Neural cell (in vitro differentiated cells): ENCODE measurements at regions not wholly inside any gene's neighbourhood (a gene's known extent, or its start where the extent isn't known, plus 50 kb on each side); places are given as distances from the start of the nearest gene placed in this dataset.

Source experiments
- H2AFZ ChIP-seq: fragments of 200-600, 300-800 bp; sonication (generic), shearing (Covaris generic); 2 replicates; pipeline ENCODE4 v1.6.0; 2014; ENCODE audit warnings: low read depth, mild to moderate bottlenecking, antibody characterized with exemption, low read length, moderate library complexity
- H3F3A ChIP-seq: fragments of 200-600 bp; shearing (Covaris generic); 2 replicates; pipeline ENCODE4 v1.6.1; 2016; ENCODE audit warnings: mild to moderate bottlenecking, moderate library complexity, mixed read lengths, antibody characterized with exemption, low read length; ENCODE audit not compliant: insufficient read depth, poor library complexity, severe bottlenecking
- H3K27ac ChIP-seq: fragments of 200-600, 300-800 bp; sonication (generic), shearing (Covaris generic); 2 replicates; pipeline ENCODE4 v1.5.1; 2014; ENCODE audit warnings: mild to moderate bottlenecking, low read length, moderate library complexity
- H3K27me3 ChIP-seq: fragments of 300-800, 200-600 bp; sonication (generic), shearing (Covaris generic); 2 replicates; pipeline ENCODE4 v1.6.0; 2014; ENCODE audit warnings: mild to moderate bottlenecking, low read depth, low read length, moderate library complexity; ENCODE audit not compliant: insufficient read depth
- H3K36me3 ChIP-seq: fragments of 300-800, 200-600 bp; sonication (generic), shearing (Covaris generic); 2 replicates; pipeline ENCODE4 v1.5.1; 2014; ENCODE audit warnings: mild to moderate bottlenecking, antibody characterized with exemption, low read length, moderate library complexity; ENCODE audit not compliant: insufficient read depth
- H3K4me2 ChIP-seq: fragments of 300-800, 200-600 bp; sonication (generic), shearing (Covaris generic); 2 replicates; pipeline ENCODE4 v1.6.0; 2014; ENCODE audit warnings: mild to moderate bottlenecking, low read length
- H3K4me3 ChIP-seq: fragments of 300-800, 200-600 bp; sonication (generic), shearing (Covaris generic); 2 replicates; pipeline ENCODE4 v1.5.1; 2014; ENCODE audit warnings: mild to moderate bottlenecking, low read length, moderate library complexity
- H3K79me2 ChIP-seq: fragments of 200-600 bp; shearing (Covaris generic); replicated peaks from 2 replicates; pipeline ENCODE4 v1.6.0; 2014; ENCODE audit warnings: mild to moderate bottlenecking, low read length, moderate library complexity; ENCODE audit not compliant: insufficient read depth
- H3K9ac ChIP-seq: fragments of 300-800, 200-600 bp; sonication (generic), shearing (Covaris generic); 2 replicates; pipeline ENCODE4 v1.6.1; 2016; ENCODE audit warnings: mild to moderate bottlenecking, low read length, mixed read lengths
- H3K9me2 ChIP-seq: fragments of 200-600 bp; shearing (Covaris generic); 2 replicates; pipeline ENCODE4 v1.6.1; 2016; ENCODE audit warnings: mild to moderate bottlenecking, low read length, mixed read lengths; ENCODE audit not compliant: insufficient read depth
- H3K9me3 ChIP-seq: fragments of 200-600, 300-800 bp; sonication (generic), shearing (Covaris generic); 2 replicates; pipeline ENCODE4 v1.6.1; 2016; ENCODE audit warnings: mild to moderate bottlenecking, mixed run types, low read length, moderate library complexity, mixed read lengths
- H4K20me1 ChIP-seq: fragments of 200-600 bp; shearing (Covaris generic); 2 replicates; pipeline ENCODE4 v1.6.1; 2016; ENCODE audit warnings: mild to moderate bottlenecking, mixed run types; ENCODE audit not compliant: insufficient read depth
- EP300 ChIP-seq: fragments of 450-650 bp; conservative IDR thresholded peaks from 2 replicates; pipeline ENCODE4 v1.6.1; 2014; ENCODE audit warnings: antibody characterized with exemption, mild to moderate bottlenecking, moderate library complexity; ENCODE audit not compliant: poor library complexity, severe bottlenecking
- EZH2 ChIP-seq: fragments of 200-600, 300-800 bp; shearing (Covaris generic), sonication (generic); IDR thresholded peaks from 2 replicates; pipeline ENCODE4 v1.6.1; 2014; ENCODE audit warnings: antibody characterized with exemption, low read length, borderline replicate concordance, mild to moderate bottlenecking; ENCODE audit not compliant: insufficient read depth, poor library complexity, severe bottlenecking
- MXI1 ChIP-seq: fragments of 450-650 bp; conservative IDR thresholded peaks from 2 replicates; pipeline ENCODE4 v1.6.1; 2014; ENCODE audit warnings: antibody characterized with exemption, mild to moderate bottlenecking; ENCODE audit not compliant: poor library complexity, severe bottlenecking
- POLR2AphosphoS5 ChIP-seq: IDR thresholded peaks from 2 replicates; pipeline ENCODE4 v1.6.1; 2012
- RAD21 ChIP-seq: fragments of 450-650 bp; conservative IDR thresholded peaks from 2 replicates; pipeline ENCODE4 v1.6.1; 2014; ENCODE audit warnings: antibody characterized with exemption, mild to moderate bottlenecking, moderate library complexity
- SMC3 ChIP-seq: fragments of 450-650 bp; conservative IDR thresholded peaks from 2 replicates; pipeline ENCODE4 v1.6.1; 2014; ENCODE audit warnings: antibody characterized with exemption, mild to moderate bottlenecking, moderate library complexity; ENCODE audit not compliant: poor library complexity
- TAF1 ChIP-seq: IDR thresholded peaks from 2 replicates; pipeline ENCODE4 v1.6.1; 2012; ENCODE audit warnings: low read depth
- TF ChIP-seq, protein P1 (sequence below): IDR thresholded peaks from 2 replicates; pipeline ENCODE4 v1.6.1; 2012; ENCODE audit warnings: borderline replicate concordance
- TF ChIP-seq, protein P2 (sequence below): fragments of 450-650 bp; IDR thresholded peaks from 2 replicates; pipeline ENCODE4 v1.5.1; 2014; ENCODE audit warnings: antibody characterized with exemption, mild to moderate bottlenecking, moderate library complexity; ENCODE audit not compliant: poor library complexity, severe bottlenecking

DNA sequence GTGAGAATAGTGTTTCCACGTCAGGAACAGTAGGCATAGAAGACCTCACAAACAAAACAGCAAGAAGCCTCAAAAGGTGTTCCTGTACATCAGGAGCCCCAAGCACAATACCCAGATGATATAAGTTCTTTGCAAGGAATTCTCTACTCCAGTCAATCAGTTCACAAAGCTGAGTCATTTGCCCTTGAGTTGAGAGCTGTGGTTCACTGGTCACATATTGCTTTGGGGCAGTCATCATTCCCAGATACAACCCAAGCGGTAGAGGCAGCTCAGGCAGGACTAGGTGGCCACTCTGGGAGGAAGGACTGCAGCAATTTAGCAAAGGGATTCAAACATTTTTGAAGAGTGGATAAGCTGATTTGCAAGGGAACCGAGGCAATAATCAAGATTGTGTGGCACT is 551.5 kb upstream of the ZFP42 start:
- Histone ChIP-seq H3K27me3 (no peaks in the 10 kb centered on the region), H3K4me3 (no peak overlapping the region), H3K4me2 (no peak overlapping the region), H3K9me2 (no peaks in the 10 kb centered on the region), H3K27ac (no peak overlapping the region), H3F3A (no peaks in the 10 kb centered on the region), H2AFZ (no peak overlapping the region), H3K9me3 (no peaks in the 10 kb centered on the region), H3K36me3 (no peaks in the 10 kb centered on the region), H3K79me2 (no peaks in the 10 kb centered on the region), H4K20me1 (no peaks in the 10 kb centered on the region), H3K9ac (no peak overlapping the region)
- TF ChIP-seq, protein P1, sequence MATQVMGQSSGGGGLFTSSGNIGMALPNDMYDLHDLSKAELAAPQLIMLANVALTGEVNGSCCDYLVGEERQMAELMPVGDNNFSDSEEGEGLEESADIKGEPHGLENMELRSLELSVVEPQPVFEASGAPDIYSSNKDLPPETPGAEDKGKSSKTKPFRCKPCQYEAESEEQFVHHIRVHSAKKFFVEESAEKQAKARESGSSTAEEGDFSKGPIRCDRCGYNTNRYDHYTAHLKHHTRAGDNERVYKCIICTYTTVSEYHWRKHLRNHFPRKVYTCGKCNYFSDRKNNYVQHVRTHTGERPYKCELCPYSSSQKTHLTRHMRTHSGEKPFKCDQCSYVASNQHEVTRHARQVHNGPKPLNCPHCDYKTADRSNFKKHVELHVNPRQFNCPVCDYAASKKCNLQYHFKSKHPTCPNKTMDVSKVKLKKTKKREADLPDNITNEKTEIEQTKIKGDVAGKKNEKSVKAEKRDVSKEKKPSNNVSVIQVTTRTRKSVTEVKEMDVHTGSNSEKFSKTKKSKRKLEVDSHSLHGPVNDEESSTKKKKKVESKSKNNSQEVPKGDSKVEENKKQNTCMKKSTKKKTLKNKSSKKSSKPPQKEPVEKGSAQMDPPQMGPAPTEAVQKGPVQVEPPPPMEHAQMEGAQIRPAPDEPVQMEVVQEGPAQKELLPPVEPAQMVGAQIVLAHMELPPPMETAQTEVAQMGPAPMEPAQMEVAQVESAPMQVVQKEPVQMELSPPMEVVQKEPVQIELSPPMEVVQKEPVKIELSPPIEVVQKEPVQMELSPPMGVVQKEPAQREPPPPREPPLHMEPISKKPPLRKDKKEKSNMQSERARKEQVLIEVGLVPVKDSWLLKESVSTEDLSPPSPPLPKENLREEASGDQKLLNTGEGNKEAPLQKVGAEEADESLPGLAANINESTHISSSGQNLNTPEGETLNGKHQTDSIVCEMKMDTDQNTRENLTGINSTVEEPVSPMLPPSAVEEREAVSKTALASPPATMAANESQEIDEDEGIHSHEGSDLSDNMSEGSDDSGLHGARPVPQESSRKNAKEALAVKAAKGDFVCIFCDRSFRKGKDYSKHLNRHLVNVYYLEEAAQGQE: no peak
- no peak for TF ChIP-seq TAF1
- TF ChIP-seq MXI1: no peak

DNA sequence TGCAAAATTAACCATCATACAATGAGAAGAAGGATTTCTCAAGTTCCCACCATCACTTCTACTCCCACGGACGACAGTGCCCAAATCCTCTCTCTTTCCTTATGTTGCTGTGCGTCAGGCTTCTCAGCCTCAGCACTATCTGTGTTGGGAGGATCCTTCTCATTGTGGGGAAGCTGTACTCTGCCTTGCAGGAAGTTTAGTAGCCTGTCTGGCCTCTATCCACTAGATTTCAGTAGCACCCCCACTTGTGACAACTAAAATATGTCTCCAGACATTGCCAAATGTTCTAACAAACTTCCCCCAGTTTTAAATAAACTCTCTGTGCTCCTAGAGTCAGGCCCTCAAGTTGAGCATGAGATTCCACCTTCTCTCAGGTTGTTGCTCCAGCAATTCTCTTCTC is 545.9 kb upstream of the ZFP42 start:
- TF ChIP-seq TAF1: no peak
- no peak for TF ChIP-seq RAD21
- no peak for TF ChIP-seq SMC3
- TF ChIP-seq MXI1: no peak
- TF ChIP-seq, protein P1: no peak
- no peak for TF ChIP-seq EZH2
- no peak for TF ChIP-seq POLR2AphosphoS5
- TF ChIP-seq EP300: no peak
- TF ChIP-seq, protein P2, sequence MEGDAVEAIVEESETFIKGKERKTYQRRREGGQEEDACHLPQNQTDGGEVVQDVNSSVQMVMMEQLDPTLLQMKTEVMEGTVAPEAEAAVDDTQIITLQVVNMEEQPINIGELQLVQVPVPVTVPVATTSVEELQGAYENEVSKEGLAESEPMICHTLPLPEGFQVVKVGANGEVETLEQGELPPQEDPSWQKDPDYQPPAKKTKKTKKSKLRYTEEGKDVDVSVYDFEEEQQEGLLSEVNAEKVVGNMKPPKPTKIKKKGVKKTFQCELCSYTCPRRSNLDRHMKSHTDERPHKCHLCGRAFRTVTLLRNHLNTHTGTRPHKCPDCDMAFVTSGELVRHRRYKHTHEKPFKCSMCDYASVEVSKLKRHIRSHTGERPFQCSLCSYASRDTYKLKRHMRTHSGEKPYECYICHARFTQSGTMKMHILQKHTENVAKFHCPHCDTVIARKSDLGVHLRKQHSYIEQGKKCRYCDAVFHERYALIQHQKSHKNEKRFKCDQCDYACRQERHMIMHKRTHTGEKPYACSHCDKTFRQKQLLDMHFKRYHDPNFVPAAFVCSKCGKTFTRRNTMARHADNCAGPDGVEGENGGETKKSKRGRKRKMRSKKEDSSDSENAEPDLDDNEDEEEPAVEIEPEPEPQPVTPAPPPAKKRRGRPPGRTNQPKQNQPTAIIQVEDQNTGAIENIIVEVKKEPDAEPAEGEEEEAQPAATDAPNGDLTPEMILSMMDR: no peak
- no peaks in the 10 kb centered on the region for H4K20me1 ChIP-seq
- no peak overlapping the region for H3K9ac ChIP-seq
- no peak overlapping the region for H3K27ac ChIP-seq
- no peaks in the 10 kb centered on the region for H3K79me2 ChIP-seq
- no peak overlapping the region for H3K4me3 ChIP-seq
- no peak overlapping the region for H2AFZ ChIP-seq
- H3K9me2 ChIP-seq: no peaks in the 10 kb centered on the region
- no peaks in the 10 kb centered on the region for H3K27me3 ChIP-seq
- H3K9me3 ChIP-seq: no peaks in the 10 kb centered on the region
- no peaks in the 10 kb centered on the region for H3K36me3 ChIP-seq
- H3F3A ChIP-seq: no peaks in the 10 kb centered on the region
- H3K4me2 ChIP-seq: no peak overlapping the region
